CMK (cell line): ENCODE measurements at regions not wholly inside any gene's neighbourhood (a gene's known extent, or its start where the extent isn't known, plus 50 kb on each side); places are given as distances from the start of the nearest gene placed in this dataset.
"Not testable (repeated sequence)": the region's sequence is repeated elsewhere in the genome, so short reads cannot be mapped to it uniquely, and the experiment has no call there.

Source experiments
- DNase-seq: peaks from one replicate; pipeline ENCODE4 v3.0.0-alpha.2; 2010; ENCODE audit warnings: low read depth

DNA sequence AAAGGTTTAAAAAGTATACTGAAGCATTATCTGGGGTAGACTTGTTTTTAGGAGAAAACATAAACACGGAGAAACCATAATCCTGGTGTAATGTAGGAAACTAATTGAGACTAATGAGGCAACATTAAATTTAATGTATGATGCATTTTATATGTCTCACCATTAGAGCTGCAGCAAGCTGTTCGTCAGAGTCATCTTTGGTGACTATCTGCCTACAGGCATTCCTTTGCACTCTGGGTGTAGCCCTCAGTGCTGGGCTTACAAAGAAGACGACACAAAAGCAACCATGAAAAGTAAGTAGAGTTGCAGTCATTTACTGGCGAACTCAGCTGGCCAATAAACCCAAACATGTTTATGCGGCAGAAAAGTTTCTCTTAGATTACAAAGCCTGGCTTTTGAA, 415.3 kb upstream of the ZEB2 start:
- DNase-seq = no peak

- no peak for DNase-seq
Measured at GRCh38 chr2:144931960-144932359, 412.0 kb upstream of the ZEB2 start.

DNA sequence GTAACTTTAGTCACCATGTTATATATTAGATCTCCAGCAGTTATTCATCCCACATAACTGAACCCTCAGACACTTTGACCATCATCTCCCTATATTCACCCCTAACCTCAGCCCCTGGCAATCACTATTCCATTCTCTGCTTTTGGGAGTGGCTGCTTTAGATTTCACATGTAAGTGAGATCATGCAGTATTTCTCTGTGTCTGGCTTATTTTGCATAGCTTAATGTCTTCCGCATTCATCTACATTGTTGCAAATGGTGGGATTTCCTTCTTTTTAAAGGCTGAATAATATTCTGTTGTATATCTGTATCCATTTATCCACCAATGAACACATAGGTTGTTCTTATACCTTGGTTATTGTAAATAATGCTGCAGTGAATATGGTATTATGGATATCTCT, 411.6 kb upstream of the ZEB2 start:
- DNase-seq = no peak

- no peak for DNase-seq
Measured at GRCh38 chr2:144927429-144927828, 407.5 kb upstream of the ZEB2 start.

- DNase-seq = no peak
Measured at GRCh38 chr2:144925886-144926285, 406.0 kb upstream of the ZEB2 start.

DNA sequence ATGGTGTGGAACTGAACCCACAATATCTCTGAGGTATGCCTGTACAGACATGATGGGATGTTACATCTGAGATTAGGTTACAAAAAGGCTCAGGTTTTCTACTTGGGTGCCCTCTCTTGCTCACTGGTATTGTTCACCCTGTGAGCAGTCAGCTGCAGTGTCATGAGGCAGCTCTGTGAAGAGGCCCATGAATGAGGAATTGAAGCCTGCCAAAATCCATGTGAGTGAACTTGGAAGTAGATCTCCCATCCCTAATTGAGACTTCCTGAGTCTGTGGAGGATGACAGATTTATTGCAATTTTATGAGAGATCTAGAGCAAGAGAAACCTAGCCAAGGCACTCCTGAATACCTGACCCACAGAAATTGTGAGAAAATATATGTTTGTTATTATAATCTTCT, 404.9 kb upstream of the ZEB2 start:
- DNase-seq = no peak

DNA sequence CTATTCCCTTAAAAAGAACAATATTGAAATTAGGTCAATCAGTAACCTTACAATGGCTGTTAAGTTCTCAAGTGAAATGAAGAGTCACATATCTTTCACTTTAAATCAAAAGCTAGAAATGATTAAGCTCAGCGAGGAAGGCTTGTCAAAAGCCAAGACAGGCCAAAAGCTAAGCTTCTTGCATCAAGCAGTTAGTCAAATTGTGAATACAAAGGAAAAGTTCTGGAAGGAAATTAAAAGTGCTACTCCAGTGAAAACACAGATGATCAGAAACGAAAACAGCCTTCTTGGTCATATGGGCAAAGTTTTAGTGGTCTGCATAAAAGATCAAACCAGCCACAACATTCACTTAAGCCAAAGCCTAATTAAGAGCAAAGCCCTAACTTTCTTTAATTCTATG, 402.6 kb upstream of the ZEB2 start:
- no peak for DNase-seq

GRCh38 chr2:144920755-144921530, 401.0 kb upstream of the ZEB2 start:
- no peak for DNase-seq

DNA sequence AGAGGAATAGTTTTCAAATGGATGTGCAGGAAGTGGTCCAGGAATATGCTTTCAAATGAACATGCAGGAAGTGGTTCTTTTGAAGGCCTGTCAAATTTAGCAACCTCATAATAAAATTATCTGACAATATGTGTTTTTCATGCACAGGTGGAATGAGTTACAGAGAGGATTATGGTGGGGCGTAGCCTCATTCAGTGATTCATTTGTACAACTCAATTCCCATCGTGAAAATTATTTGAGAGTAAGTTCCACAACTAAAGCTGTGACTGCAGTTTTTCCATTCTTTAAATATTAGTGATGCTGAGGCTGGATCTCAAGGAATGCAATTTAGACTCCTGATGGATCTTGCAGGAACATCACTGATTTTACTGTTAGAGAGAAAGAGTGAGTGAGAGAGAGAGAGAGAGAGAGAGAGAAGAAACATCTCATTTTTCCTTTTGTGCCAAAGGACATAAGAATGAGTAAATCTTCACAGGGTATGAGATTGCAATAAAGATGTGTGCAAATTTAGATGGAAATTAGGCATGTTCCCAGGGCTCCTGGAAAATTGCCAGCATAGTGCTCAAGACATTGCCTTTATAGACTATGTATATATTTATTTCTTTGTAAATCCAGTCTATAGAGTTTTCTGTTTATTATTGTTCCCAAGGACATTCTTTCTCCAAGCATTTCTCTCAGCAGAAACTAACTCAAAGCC, 394.9 kb upstream of the ZEB2 start:
- no peak for DNase-seq

DNA sequence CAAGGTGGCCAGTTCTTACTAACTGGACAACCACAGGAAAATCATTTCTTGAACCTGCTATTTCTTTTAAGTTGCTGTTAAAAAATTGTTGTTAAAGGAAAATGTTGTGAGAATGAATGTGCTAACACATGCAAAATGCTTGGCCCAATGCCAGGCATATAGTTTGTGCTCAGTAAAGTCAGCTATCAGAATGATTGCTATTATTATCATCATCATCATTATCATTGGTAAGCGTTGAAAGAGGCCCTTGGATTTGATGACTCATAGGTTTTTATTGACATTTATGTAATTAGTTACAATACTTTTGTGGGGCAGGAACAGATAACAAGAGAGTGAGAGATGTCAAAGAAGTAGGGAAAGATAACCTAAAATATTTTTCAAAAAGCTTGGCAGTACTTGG, 394.2 kb upstream of the ZEB2 start:
- DNase-seq = no peak

GRCh38 chr2:144912206-144912605, 392.3 kb upstream of the ZEB2 start:
- DNase-seq = no peak

- DNase-seq = no peak
Measured at GRCh38 chr2:144905956-144906355, 386.0 kb upstream of the ZEB2 start.

- no peak for DNase-seq
Measured at GRCh38 chr2:144904612-144905011, 384.7 kb upstream of the ZEB2 start.

GRCh38 chr2:144903045-144903444, 383.1 kb upstream of the ZEB2 start:
- DNase-seq = not testable (repeated sequence)

DNA sequence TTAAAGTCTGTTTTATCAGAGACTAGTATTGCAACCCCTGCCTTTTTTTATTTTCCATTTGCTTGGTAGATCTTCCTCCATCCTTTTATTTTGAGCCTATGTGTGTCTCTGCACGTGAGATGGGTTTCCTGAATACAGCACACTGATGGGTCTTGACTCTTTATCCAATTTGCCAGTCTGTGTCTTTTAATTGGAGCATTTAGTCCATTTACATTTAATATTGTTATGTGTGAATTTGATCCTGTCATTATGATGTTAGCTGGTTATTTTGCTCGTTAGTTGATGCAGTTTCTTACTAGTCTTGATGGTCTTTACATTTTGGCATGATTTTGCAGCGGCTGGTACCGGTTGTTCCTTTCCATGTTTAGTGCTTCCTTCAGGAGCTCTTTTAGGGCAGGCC, 381.5 kb upstream of the ZEB2 start:
- not testable (repeated sequence) for DNase-seq

DNA sequence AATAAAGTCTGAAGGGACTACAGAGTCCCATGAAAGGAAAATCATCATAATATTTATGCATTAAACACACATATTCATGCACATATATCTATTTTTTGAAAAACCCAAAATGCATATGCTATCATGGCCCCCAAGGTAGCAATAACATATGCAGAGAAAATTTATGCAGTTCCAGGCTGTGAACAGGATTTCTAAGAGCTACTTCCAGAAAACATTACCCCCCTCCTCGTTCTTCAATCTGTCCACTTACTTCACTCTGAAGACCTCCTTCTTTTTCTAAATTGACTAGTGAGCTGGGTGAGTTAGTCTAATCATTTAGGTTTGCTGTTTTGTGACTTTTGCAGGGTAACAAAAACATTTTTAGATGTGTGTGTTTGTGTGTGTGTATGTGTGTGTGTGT, 376.4 kb upstream of the ZEB2 start:
- DNase-seq = no peak

DNA sequence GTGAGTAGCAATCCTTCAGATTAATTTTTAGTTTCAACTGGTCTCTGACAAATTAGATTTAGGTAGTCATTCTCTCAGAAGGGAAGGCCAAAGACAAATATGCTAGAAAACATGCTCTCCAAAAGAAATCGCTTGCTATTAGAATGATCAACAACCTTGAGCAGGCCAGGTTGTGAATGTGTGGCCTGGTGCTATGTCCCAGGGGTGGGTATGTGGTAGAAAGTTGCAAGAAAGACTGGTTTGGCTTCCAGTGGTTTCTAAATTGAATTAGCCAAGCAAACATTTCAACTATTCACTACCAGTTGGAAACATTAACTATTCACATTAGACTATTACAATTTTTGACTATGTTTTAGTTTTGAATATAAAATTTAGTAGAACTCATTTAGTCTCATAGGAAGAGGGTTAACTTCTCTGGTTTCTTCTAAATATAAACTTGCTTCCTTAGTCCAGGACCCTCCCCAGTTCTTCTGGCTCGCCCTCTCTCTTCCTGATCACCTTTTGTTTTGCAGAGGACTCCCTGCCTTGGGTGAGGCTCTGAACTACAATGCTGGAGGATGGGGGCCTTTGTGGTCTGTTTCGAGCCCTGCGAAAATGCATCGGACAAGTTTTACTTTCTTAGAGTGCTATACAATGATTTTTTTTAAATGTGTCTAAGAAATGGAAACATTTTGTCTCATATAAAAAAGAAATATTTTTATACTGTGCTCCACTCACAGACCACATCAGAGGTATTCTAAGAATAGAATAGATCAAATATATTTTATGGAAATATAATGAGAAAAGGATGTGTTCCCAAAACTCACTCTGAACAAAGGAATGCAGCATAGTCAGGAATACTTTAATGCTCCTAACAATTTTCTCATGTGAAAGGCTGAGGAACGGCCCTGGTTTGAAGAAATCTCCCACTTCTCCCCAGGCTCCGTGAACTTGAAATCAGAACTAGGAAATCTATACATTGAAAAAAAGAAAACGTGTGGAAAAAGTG, 375.0 kb upstream of the ZEB2 start:
- no peak for DNase-seq

GRCh38 chr2:144893464-144893863, 373.5 kb upstream of the ZEB2 start:
- DNase-seq = no peak

GRCh38 chr2:144890828-144891227, 370.9 kb upstream of the ZEB2 start:
- no peak for DNase-seq

DNA sequence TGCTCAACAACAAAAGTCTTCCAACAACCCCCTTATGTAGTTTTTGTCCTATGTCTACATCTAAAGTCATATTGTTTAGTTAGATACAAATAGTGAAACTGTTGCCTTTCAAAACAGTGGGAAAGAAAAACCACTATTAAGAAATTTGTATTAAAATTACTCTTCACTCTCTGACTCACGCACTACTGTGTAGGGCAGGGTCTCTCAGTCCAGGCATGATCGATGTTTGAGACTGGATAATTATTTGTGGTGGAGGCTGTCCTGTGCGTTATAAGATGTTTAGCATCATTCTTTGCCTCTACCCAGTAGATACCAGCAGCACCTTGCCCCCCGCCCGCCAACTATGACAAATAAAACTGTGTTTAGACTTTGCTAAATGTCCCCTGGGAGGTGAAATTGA, 369.4 kb upstream of the ZEB2 start:
- DNase-seq = no peak

DNA sequence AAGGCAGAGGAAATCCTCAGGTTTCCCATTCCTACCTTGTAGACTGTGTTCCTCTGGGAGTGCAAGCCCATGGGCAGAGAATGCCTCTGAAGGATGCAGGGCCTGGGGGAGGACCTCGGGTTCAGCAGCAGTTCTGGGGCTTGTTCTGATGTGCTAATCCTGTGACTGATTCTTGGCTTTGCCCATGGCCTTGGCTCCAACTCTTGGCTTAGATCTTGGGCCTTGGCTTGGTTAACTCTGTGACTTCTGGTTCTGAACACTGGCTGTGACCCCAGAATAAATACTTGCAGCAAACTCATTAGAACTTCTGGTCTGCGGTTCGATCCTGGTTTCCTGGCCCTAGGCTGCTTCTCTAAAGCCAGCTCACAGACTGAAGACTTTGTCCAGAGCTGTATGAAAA, 366.9 kb upstream of the ZEB2 start:
- DNase-seq = no peak

DNA sequence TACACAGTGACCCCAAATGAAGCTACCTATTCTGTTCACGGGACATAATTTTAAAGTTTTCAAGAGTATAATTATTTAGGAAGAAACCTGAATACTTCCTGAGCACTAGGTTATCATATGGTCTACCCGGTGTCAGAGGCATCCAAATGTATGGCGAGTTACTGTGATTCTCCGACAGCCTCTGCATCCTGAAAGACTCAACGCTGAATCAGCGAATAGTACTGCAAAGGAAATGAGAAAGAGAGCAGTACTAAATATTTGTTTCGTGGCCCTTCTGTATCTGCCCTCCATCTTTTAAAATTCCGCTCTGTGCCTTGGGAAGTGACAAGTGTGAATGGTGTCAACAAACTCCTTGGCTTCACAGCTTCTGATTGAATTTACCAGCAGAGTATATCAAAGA, 358.0 kb upstream of the ZEB2 start:
- no peak for DNase-seq

DNA sequence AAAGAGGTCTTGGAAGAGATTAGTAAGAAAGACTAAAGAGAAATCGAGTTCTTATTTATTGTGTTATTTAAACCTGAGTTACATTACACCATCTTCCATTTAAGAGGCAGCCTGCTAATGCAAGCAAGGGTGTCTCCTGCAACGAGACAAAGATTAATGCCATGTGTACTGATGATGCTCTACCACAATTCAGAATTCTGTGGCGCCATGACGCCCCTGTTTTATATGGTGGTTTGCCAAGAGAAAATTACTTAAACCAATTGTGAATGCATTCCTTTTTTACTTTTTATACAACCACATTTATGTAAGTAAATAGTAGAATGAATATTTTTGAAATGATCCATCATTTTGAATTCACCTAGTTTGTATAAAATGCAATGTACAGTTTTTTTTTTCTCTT, 356.1 kb upstream of the ZEB2 start:
- DNase-seq = no peak
